Right ventricle myocardium superior (tissue), 1 donor: ENCODE measurements at regions not wholly inside any gene's neighbourhood (a gene's known extent, or its start where the extent isn't known, plus 50 kb on each side); places are given as distances from the start of the nearest gene placed in this dataset.

Experiments
- ATAC-seq: fragments of 200-7000 bp; cut with Tn5 transposase; one replicate; pipeline ENCODE4 v1.9.1; 2020; ENCODE audit warnings: mild to moderate bottlenecking; ENCODE audit not compliant: poor library complexity
- DNase-seq: peaks from one replicate; pipeline ENCODE4 v3.0.0-alpha.2; 2020
- intact Hi-C: fragments of 100-400 bp; cut with DNase I; formaldehyde crosslinking; loops from one replicate; pipeline ENCODE4 v1.11.2; 2022
- donor health status: DM: no; HTN: yes; CAD: no; lungs with severe emphysema.

DNA sequence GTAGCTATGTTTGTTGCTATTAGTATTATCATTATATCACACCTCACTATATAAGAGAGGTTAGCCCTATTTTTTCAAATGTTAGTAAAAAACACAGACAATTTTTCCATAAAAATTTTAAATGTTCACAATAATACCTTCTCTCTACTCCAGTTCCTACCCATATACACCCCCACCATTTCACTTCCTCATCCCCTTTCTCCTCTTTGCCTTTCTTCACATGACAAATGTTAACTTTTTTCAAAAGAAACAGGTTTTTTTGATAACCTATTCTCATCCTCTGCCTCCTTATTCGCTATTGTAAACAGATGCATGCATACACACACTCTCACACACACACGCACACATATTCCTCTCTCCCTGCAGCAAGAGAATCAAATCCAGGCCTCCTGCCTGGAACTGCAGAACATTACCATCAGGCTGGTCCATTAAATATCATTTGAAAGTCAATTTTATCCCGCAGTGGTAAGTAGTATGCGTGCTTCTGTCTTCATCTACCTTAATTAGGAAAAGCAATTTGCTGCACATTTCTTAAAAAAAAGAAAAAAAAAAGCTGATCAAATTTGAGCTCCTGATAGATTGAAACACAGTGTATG is 55.5 kb downstream of the MID1IP1 start:
- ATAC-seq, result no peak
- no peak for DNase-seq
- intact Hi-C loops, result loop anchor here (10.0 kb wide), 1 partner anchor 52 kb away; the partner anchor contains the start of gene MID1IP1

DNA sequence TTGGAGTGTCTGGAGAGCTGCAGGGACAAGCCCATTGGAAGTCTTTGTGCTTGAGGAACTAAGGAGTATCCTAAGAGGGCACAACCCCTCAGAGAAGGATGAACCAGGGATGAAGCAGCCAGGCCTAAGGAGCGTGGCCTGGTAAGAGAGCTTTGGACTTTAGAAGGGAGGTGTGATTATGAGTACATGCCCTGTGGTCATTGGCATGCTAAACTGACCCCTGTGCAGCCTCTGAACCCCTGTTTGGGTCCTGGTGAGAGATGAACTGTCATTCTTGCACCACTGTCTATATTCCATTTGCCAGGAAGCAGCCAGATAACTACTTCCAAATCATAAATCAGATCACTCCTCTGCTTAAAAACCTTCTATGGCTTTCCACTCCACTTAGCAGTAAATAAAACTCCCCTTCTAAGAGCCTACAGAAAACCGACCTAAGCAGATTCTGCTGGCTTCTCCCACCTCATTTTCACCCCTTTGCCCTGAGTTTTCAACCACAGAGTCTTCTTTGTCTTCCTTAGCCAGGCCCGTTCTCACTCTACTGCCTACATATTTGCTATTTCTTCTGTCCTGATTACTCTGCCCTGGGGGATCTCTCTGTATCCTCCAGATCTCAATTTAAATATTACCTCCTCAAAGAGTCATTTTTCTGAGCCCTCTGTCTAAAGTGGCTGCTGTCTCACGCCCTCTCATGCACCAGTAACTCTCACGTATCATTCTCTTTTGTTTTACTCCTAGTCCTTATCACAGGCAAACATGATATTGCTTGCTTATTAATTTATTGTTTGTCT is 56.7 kb downstream of the MID1IP1 start:
- ATAC-seq (no peak), DNase-seq (no peak)
- intact Hi-C loops, result loop anchor here (10.0 kb wide), 1 partner anchor 53 kb away; the partner anchor contains the start of gene MID1IP1

DNA sequence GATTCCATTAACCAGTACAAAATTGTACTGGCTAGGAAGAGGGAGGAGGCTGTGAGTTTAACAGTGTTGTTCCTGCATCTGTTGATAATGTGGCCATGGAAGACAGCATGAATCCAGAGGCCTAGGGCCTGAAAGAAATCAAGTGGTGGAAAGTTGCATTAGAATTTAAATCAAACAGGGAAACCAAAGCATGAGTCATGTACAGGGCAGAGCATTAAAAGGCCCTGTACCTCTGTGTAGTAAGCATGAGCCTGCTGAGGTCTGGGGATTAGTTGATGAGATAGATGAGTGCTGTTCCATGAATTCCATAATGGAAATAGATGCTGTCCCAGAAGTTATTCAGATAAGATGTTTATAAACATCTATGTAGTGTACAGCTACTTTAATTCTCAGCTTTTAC is 58.3 kb downstream of the MID1IP1 start:
- intact Hi-C loops, result loop anchor here (10.0 kb wide), 1 partner anchor 55 kb away; the partner anchor contains the start of gene MID1IP1

DNA sequence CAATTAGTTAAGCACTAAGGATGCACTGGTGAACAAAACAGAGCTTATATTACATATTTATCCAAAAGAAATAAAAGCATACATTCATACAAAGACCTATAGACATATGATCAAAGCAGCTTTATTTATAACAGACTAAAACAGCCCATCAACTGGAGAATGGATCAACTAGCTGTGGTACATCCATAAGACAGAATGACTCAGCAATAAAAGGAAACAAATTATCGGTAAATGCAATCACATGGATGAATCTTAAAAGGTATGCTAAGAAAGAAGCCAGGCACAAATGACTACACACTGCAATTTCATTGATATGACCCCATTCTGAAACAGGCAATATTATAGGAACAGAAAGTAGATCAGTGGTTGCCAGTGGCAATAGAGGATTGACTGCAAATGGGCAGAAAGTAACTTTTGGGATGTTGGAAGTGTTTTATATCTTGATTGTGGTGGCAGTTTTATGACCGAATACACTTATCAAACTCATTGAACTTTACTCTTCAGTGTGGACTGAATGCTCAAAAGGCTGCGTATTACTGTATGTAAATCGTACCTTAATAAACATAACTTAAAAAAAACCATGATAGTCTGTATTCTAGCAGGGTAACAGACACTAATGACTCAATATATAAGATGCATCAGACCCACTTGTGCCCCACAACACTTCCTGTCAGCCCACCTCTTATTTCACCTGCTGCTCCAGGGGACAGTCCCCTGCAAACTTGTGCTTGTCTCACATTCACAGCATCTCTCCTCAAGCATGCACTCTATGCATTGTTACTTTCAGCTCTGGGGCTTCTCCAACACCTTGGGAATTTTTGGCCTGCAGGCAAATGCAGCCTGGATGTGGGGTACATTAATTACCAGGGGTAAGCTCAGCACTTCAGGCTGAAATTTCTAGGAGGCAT is 59.1 kb downstream of the MID1IP1 start:
- ATAC-seq (no peak), DNase-seq (no peak)
- intact Hi-C loops, result no loop called here

More for the DNA sequence above, 58.3 kb downstream of the MID1IP1 start:
- DNase-seq (no peak), ATAC-seq (no peak)

DNA sequence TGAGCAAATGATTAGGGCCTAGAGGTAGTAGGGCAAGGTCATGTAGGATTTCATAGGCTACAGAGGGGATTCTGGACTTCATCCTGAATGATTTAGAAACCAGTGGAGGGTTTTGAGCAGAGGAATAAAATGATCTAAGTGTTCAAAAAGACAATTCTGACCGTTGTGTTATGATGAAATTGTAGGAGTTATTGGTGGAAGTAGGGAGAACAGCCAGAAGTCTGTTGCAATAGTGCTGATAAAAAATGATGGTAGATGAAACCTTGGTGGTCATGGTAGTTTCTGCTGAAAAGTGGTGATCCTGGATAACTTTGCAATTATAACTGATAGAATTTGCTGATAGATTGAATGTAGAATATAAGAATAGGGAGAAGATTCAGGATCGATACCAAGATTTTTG is 60.2 kb downstream of the MID1IP1 start:
- no peak for DNase-seq
- intact Hi-C loops, result no loop called here
- ATAC-seq, result peak; percentile 42

DNA sequence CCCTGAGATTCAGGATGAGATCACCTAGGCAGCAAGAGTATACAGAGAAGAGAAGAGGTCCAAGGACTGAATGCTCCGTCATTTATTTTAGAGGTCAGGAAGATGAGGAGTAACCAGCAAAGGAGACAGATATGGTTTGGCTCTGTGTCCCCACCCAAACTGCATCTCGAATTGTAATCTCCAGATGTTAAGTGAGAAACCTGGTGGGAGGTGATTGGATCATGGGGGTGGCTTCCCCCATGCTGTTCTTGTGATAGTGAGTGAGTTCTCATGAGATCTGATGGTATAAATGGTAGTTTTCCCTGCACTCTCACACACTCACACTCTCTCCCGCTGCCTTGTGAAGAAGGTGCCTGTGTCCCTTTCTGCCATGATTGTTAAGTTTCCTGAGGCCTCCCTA is 60.8 kb downstream of the MID1IP1 start:
- intact Hi-C loops, result no loop called here
- DNase-seq (no peak), ATAC-seq (no peak)

DNA sequence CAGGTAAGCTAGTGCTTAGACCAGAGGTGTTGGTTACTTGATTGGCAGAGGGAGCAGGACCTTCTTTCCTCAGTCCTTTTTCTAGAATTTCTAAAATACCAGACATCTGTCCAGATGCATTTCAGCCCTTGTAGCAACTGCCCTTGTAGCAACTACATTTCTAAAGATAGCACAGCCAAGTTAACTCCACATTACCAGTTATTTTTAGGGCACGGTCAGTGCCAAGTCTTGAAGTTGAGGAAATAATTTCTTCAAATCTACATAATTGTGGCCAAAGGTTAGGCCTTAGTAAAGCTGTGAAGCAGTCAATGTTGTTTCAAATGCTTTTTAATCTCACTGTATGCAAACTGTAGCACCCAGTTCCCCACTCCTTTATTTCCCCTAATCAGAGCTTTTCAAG is 62.9 kb downstream of the MID1IP1 start:
- ATAC-seq (peak; percentile 50), DNase-seq (no peak)
- intact Hi-C loops, result no loop called here

DNA sequence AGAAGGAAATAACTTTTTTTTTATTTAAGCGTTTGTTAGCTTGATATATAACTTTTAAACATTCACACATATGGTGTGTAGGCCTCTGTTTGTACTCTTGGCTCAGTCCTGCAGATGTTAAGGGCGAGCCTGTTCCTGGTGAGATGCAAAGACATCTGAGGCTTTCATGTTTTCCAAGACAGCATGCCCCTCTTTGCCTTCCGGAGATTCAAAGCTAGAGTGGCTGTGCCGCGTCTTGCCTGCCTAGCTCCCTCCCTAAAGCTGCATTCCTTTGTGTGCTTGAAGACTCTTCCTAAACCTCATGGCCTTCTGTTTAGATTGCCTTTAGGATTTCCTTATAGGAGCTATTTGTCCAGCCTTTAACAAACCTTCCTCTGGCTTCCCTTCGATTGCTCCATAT is 67.1 kb downstream of the MID1IP1 start:
- intact Hi-C loops, result no loop called here
- no peak for DNase-seq
- no peak for ATAC-seq

DNA sequence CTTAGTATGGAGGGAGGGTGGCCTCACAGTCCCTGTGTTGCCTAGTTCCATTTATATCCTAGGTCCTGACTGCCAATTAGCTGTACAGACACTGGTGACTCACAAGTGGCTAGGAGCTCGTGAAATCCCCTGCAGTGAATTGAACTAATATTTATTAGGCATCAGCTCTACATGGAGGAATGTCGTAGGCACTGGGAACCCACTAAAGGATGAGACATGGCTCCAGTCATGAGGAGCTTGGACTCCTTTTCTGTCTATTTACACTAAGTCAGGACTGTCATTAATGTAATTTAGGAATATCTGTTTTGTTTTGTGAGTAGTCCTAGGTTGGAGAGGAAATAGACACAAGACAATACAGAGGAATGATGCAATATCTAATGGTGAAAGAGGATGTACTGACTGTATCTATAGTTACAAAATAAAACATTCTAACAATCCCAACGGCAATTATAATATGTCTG is 67.7 kb downstream of the MID1IP1 start:
- intact Hi-C loops, result no loop called here
- ATAC-seq (peak; percentile 86), DNase-seq (peak; percentile 39)

DNA sequence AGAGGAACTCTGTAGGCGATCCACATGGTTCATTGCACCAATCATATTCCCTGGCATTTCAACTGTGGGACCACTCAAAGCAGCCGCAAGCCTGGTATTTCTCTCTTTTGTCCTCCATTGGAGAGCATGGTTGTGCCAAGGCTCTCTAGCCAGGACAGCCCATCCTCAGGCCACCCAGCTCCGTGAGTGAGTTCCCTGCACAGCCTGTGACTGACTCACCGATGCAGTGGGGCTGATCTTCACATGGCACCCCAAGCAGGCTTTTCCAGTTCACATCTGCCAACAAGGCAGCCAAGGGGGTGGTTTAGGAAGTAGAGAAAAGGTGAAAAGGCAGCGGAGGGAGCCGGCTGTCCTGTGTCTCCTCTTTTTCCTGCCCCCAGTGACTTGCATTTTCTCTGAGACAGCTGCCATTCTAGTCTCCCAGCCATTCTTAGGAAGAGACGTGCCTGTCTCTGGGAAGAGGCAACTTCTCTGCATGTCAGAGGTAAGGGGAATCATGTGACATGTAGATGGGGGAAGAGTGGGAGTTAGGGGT is 69.2 kb downstream of the MID1IP1 start:
- intact Hi-C loops, result no loop called here
- no peak for ATAC-seq
- no peak for DNase-seq

DNA sequence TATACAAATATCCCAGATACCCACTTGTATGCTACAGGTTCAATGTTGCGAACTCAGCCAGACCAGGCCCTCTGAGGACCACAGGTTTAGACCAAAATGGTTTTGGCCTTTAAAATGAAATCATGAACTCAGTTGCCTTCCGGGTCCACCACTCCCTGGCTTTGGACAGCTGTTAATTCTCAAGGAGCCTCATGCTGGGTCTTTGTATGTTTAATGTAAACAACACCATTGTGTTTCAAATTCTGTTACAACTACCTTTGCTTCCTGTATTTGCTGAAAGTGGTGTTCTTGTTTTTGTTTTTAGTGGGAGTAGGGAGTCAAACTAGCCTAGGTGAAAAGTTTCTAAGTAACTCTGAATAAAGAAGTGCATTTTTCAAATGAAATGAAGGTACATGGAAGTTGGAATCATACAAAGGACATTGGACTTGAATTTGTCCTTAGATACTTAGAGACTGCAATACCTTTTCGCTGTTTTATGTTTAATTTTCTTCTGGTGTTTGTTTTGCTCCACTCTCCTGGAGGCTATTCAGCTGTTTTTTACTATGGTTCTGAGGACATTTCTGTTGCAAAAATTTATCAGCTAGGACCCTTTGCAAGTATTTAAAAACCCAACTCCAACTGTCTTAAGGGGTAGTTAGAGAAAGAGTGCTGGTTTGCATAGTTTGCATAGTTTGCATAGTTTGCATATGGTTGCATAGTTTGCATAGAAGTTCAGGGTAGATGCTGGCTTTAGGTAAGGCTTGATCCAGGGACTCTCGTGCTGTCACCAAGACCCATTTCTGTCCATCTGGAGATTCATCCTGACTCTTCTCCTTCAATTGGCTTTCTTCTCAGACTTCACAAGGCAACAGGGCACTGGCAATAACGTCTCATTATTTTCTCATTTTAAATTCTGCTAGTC is 70.1 kb downstream of the MID1IP1 start:
- intact Hi-C loops, result no loop called here
- ATAC-seq, result no peak
- no peak for DNase-seq

DNA sequence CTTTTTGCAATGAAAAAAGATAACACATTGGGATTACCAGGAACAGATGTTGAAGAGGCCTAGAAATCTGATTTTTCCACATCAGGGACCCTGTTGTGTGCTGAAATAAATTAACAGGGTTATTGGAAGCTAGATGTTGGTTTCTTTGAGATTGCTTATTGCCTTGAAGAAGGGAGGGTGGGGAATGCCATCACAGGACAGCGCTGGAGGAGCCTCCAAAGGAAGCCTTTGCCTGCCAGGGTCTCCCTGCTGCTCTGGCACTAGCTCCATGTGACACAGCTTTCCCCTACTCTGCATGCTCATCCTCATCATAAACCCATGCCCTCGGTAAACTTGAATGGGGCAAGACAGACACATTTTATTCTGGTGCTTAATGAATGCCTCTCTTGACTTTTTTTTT is 76.1 kb downstream of the MID1IP1 start:
- no peak for DNase-seq
- intact Hi-C loops, result no loop called here
- no peak for ATAC-seq

DNA sequence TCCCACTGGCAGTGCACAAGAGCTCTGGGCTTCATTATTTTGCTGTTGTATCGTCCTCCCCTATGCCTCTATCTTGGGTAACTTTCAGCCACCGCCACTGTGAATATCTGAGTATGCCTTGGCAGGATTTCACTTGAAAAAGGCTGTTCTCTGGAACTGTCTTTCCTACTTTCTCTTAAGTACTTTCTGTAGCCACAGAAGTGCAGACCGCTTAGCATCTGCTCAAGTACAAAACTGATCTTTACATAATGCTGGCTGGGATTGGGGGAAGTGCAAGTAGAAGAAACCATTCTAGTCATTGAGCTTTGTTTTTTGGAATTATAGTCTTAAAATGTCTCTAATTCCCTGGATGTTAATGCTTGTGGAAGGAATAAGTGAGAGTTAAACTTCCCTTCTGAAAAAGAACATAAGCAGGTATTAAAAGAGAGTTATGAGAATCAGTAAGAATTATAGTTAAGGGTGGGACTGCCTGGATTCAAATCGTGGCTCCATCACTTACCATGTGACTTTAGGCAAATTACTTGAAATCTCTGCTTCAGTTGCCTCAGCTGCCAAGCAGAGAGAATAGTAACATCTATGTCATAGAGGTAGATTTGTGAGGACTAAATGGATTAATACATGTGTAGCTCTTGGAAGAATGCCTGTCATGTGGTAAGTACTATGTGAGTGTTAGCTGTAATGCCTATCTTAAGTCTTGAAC is 77.5 kb downstream of the MID1IP1 start:
- intact Hi-C loops, result no loop called here
- no peak for ATAC-seq
- no peak for DNase-seq

DNA sequence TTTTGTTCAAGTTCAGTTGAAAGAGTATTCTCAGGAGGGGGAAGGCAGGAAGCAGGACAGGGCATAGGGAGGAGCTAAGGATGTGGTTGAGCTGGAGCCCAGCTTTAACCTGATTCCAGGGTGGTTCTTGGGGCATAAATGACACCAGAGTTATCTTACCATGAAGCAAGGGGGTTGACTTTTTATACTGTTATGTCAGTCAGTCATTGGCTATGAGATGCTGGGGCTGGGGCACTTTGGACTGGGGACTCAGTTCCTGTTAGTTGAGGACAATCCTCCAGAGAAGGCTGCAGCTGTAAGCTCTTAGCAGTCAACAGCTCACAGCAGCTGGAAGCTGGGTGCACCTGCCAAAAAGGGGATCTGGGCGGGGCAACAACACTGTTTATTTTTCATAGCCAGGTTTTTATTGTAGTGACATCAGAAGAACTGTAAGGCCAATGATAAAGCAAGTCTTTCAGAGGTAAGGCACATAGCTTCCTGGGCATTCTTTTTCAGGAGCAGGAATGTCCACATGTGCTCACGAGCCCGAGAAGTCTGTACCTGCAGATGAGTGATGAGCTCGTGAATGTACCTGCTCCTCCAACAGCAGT is 78.5 kb downstream of the MID1IP1 start:
- intact Hi-C loops, result no loop called here
- DNase-seq, result peak; percentile 61
- peak; percentile 72 for ATAC-seq

DNA sequence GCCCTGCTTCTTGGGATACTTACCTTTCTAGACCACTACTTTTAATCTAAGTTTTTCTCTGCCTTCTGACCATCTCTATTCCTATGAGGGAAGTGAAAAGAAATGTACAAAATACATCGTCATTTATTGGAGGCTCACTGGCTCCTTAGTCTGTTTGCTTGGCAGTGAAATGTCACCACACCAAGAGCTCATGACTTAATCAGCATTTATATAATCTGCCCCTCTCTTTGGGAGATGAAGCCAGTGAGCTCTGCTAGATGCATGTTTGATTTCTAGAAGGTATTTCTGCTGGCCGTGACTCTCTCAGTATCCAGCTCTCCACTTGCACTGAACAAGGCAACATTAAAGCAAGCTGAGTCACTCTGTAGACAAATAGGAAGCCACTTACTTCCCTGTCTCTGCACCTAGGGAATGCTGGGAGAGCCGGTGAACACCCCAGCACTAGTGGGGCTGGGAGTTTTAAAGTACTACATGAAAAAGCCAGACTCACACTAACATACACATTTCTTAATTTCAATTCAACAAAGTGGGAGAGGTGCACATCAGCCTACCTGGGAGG is 79.1 kb downstream of the MID1IP1 start:
- peak; percentile 74 for ATAC-seq
- no peak for DNase-seq
- intact Hi-C loops, result no loop called here

DNA sequence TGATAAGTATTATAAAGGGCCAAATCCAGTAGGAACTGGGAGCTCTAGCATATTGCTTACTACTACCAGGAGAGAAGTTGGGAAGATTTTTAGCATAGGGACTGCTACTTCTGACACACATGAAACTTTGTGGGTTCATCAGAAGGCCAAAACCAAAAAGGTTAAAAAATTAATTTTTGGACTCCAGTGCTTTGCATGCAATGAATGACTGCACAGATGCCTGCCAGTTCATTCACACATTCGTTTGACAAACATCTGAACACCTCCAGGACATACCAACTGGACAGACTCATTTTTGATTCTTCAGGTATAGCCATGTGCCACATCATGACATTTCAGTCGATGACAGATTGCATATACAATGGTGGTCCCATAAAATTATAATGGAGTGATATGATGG is 79.8 kb downstream of the MID1IP1 start:
- DNase-seq (no peak), ATAC-seq (no peak)
- intact Hi-C loops, result no loop called here

DNA sequence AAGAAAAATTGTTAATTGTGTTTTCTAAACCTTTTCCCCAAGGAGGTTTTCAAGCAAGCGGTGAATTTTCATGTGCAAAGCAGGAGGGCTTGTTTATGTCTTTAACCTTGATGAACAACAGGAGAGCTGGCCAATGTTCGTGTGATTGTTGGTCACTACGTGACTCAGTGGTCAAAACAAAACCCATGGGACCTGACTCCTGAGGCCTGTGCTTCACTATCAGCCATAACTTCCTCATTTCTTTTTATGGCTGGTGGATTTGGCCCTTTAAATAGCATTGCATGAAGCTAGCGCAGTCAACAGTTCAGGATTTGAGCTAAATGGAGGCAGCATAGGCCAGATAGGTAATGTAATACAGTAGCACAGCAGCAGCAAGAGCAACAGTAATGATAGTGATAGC is 80.5 kb downstream of the MID1IP1 start:
- DNase-seq (no peak), ATAC-seq (no peak)
- intact Hi-C loops, result no loop called here
